ENCODE measurements at regions not wholly inside any gene's neighbourhood (a gene's known extent, or its start where the extent isn't known, plus 50 kb on each side); places are given as distances from the start of the nearest gene placed in this dataset.

- no peak for DNase-seq (ENCODE audit: low spot score in 2 of 2)
- WGBS, 2 donors = 63 to 74% methylated on average over 7 of the region's 7 CpGs
- no peak overlapping the region for H3K4me3 ChIP-seq (ENCODE audit: low read depth, poor library complexity, severe bottlenecking)
- intact Hi-C loops (cut with DNase I; ENCODE audit: low total_unique reads) = no loop called here
- TF ChIP-seq POLR2A (IDR thresholded peaks at IDR 0.05) (no peak), CTCF (IDR thresholded peaks at IDR 0.05) (no peak)
Measured at GRCh38 chr1:34688006-34688741, 66.7 kb upstream of the GJB5 start.

GRCh38 chr1:34690269-34690668 lies 64.6 kb upstream of the GJB5 start:
- WGBS, 2 donors = 39 to 44% methylated on average over 4 of the region's 4 CpGs
- intact Hi-C loops (cut with DNase I; ENCODE audit: low total_unique reads) = no loop called here
- no peak for DNase-seq (ENCODE audit: low spot score in 2 of 2)
- TF ChIP-seq POLR2A (IDR thresholded peaks at IDR 0.05) (no peak), CTCF (IDR thresholded peaks at IDR 0.05) (no peak)
- no peak overlapping the region for H3K4me3 ChIP-seq (ENCODE audit: low read depth, poor library complexity, severe bottlenecking)

DNA sequence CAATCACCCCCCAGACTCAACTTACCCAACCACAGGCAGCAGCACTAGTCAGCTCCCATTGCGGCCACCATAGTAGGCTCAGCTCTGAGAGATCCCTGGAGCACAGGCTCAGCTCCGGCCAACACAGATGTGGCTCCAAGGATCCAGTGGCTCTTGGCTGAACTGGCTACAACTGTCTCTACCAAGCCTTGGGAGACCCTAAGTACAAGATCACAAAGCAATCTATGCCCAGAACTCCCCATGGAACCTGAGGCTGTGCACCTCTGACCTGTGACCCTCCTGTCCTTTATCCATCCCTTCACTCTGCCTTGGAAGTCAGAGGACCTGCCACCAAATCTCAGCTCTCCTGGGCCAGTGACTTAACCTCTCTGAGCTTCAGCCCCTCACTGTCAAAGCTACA lies 61.8 kb upstream of the GJB5 start:
- TF ChIP-seq POLR2A (IDR thresholded peaks at IDR 0.05) = no peak
- TF ChIP-seq CTCF (IDR thresholded peaks at IDR 0.05) = no peak
- 83 to 87% methylated on average over 2 of the region's 2 CpGs for WGBS, 2 donors
- H3K4me3 ChIP-seq (ENCODE audit: low read depth, poor library complexity, severe bottlenecking) = no peak overlapping the region
- intact Hi-C loops (cut with DNase I; ENCODE audit: low total_unique reads) = no loop called here
- no peak for DNase-seq (ENCODE audit: low spot score in 2 of 2)

DNA sequence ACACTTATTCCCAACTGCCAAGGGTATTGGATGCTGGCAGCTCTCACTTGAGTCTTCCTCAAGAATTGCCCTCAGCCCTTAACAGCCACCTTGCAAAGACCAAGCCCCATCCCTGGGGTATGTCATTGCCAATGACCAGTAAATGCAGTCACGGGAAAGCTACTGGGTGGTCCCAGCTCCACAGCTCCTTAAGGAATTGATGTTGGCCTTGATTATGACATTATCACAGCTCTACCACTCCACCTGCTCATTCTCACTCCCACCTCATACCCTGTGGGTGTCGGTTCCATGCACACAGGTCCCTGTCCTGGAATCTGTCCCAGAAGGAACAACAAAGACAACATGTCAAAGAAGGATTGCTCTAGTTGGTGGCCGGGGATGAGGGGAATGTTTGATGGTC lies 60.5 kb upstream of the GJB5 start:
- peak in 1 of 2 donors; percentile 18 for DNase-seq (ENCODE audit: low spot score in 2 of 2)
- TF ChIP-seq POLR2A (IDR thresholded peaks at IDR 0.05) (no peak), CTCF (IDR thresholded peaks at IDR 0.05) (no peak)
- no peak overlapping the region for H3K4me3 ChIP-seq (ENCODE audit: low read depth, poor library complexity, severe bottlenecking)
- intact Hi-C loops (cut with DNase I; ENCODE audit: low total_unique reads) = no loop called here
- 76 to 86% methylated on average over 3 of the region's 3 CpGs for WGBS, 2 donors

- peak in 1 of 2 donors; percentile 57 for DNase-seq (ENCODE audit: low spot score in 2 of 2)
- intact Hi-C loops (cut with DNase I; ENCODE audit: low total_unique reads) = no loop called here
- TF ChIP-seq POLR2A (IDR thresholded peaks at IDR 0.05) (no peak), CTCF (IDR thresholded peaks at IDR 0.05) (no peak)
- no peak overlapping the region for H3K4me3 ChIP-seq (ENCODE audit: low read depth, poor library complexity, severe bottlenecking)
- WGBS, 2 donors = 73 to 78% methylated on average over 7 of the region's 7 CpGs
Measured at GRCh38 chr1:34695580-34695979, 59.3 kb upstream of the GJB5 start.

GRCh38 chr1:34696230-34696629 lies 58.6 kb upstream of the GJB5 start:
- peak in 1 of 2 donors; percentile 40 for DNase-seq (ENCODE audit: low spot score in 2 of 2)
- 25 to 77% methylated on average over 2 of the region's 2 CpGs for WGBS, 2 donors
- TF ChIP-seq CTCF (IDR thresholded peaks at IDR 0.05) = no peak
- intact Hi-C loops (cut with DNase I; ENCODE audit: low total_unique reads) = no loop called here
- H3K4me3 ChIP-seq (ENCODE audit: low read depth, poor library complexity, severe bottlenecking) = no peak overlapping the region

All from lower leg skin (tissue), 4 donors.